ENCODE measurements at regions not wholly inside any gene's neighbourhood (a gene's known extent, or its start where the extent isn't known, plus 50 kb on each side); places are given as distances from the start of the nearest gene placed in this dataset.

GRCh38 chr22:25407859-25408229, 156.6 kb upstream of the GRK3 start:
- no TSS peak for BruUV-seq (replicated peaks)
- Histone ChIP-seq H3K9me2 (replicated peaks; ENCODE audit: low read length) (no peaks in the 10 kb centered on the region), H3K27ac (ENCODE audit: low read length) (no peak overlapping the region), H3K79me2 (ENCODE audit: low read length) (peaks cover 28% of the 10 kb centered on the region), H3K36me3 (ENCODE audit: low read depth, low read length) (no peaks in the 10 kb centered on the region), H3K4me1 (ENCODE audit: insufficient read depth, low read length) (peaks cover 2% of the 10 kb centered on the region), H3K4me3 (ENCODE audit: low read length) (no peak overlapping the region), H3K4me2 (ENCODE audit: low read length) (no peak overlapping the region), H3K9ac (ENCODE audit: low read length) (no peak overlapping the region), H3K9me3 (ENCODE audit: low read length) (no peaks in the 10 kb centered on the region), H4K20me1 (ENCODE audit: low read length) (no peaks in the 10 kb centered on the region), H2AFZ (ENCODE audit: low read length) (no peak overlapping the region), H3K27me3 (ENCODE audit: low read length) (no peaks in the 10 kb centered on the region), H3F3A (ENCODE audit: low read length, unreplicated experiment) (no peaks in the 10 kb centered on the region)
- DNase-seq (no peak), ATAC-seq (no peak)
- ChIA-PET CTCF (no interaction called here), POLR2A (ENCODE audit: unreplicated experiment) (no interaction called here)
- intact Hi-C loops (cut with micrococcal nuclease), result no loop called here
- TF ChIP-seq CTCF (conservative IDR thresholded peaks at IDR 0.05; ENCODE audit: low read depth, low read length) (no peak), EZH2phosphoT487 (IDR thresholded peaks at IDR 0.05; ENCODE audit: borderline replicate concordance, low read length) (no peak), EZH2 (IDR thresholded peaks at IDR 0.05; ENCODE audit: low read length, unreplicated experiment) (no peak)

GRCh38 chr22:25409240-25409639, 155.2 kb upstream of the GRK3 start:
- DNase-seq (no peak), ATAC-seq (no peak)
- H3K9ac ChIP-seq (ENCODE audit: low read length), result no peak overlapping the region
- CTCF ChIA-PET, result no interaction called here
- no peak overlapping the region for H3K4me2 ChIP-seq (ENCODE audit: low read length)
- intact Hi-C loops (cut with micrococcal nuclease), result no loop called here
- POLR2A ChIA-PET (ENCODE audit: unreplicated experiment), result no interaction called here
- H3K27ac ChIP-seq (ENCODE audit: low read length), result no peak overlapping the region
- no peaks in the 10 kb centered on the region for H3K9me3 ChIP-seq (ENCODE audit: low read length)
- H3K9me2 ChIP-seq (replicated peaks; ENCODE audit: low read length), result no peaks in the 10 kb centered on the region
- H3K79me2 ChIP-seq (ENCODE audit: low read length), result peaks cover 14% of the 10 kb centered on the region
- H3K27me3 ChIP-seq (ENCODE audit: low read length), result no peaks in the 10 kb centered on the region
- BruUV-seq (replicated peaks), result no TSS peak
- no peaks in the 10 kb centered on the region for H3F3A ChIP-seq (ENCODE audit: low read length, unreplicated experiment)
- H3K4me1 ChIP-seq (ENCODE audit: insufficient read depth, low read length), result no peaks in the 10 kb centered on the region
- H3K4me3 ChIP-seq (ENCODE audit: low read length), result no peak overlapping the region
- H3K36me3 ChIP-seq (ENCODE audit: low read depth, low read length), result no peaks in the 10 kb centered on the region
- no peak for TF ChIP-seq EZH2 (IDR thresholded peaks at IDR 0.05; ENCODE audit: low read length, unreplicated experiment)
- TF ChIP-seq EZH2phosphoT487 (IDR thresholded peaks at IDR 0.05; ENCODE audit: borderline replicate concordance, low read length), result no peak
- H4K20me1 ChIP-seq (ENCODE audit: low read length), result no peaks in the 10 kb centered on the region
- no peak overlapping the region for H2AFZ ChIP-seq (ENCODE audit: low read length)

GRCh38 chr22:25410849-25411248, 153.6 kb upstream of the GRK3 start:
- intact Hi-C loops (cut with micrococcal nuclease), result no loop called here
- CTCF ChIA-PET, result no interaction called here

More at GRCh38 chr22:25410849-25411248, 153.6 kb upstream of the GRK3 start:
- Histone ChIP-seq H3K4me3 (ENCODE audit: low read length) (no peak overlapping the region), H3K9ac (ENCODE audit: low read length) (no peak overlapping the region), H2AFZ (ENCODE audit: low read length) (no peak overlapping the region), H4K20me1 (ENCODE audit: low read length) (no peaks in the 10 kb centered on the region), H3K4me2 (ENCODE audit: low read length) (no peak overlapping the region), H3F3A (ENCODE audit: low read length, unreplicated experiment) (no peaks in the 10 kb centered on the region), H3K9me2 (replicated peaks; ENCODE audit: low read length) (no peaks in the 10 kb centered on the region), H3K27me3 (ENCODE audit: low read length) (no peaks in the 10 kb centered on the region), H3K79me2 (ENCODE audit: low read length) (peaks cover under 1% of the 10 kb centered on the region), H3K9me3 (ENCODE audit: low read length) (no peaks in the 10 kb centered on the region), H3K27ac (ENCODE audit: low read length) (no peak overlapping the region), H3K4me1 (ENCODE audit: insufficient read depth, low read length) (no peaks in the 10 kb centered on the region), H3K36me3 (ENCODE audit: low read depth, low read length) (no peaks in the 10 kb centered on the region)
- POLR2A ChIA-PET (ENCODE audit: unreplicated experiment), result no interaction called here
- ATAC-seq (no peak), DNase-seq (no peak)
- no peak for TF ChIP-seq CTCF (conservative IDR thresholded peaks at IDR 0.05; ENCODE audit: low read depth, low read length)
- no peak for TF ChIP-seq EZH2phosphoT487 (IDR thresholded peaks at IDR 0.05; ENCODE audit: borderline replicate concordance, low read length)
- TF ChIP-seq EZH2 (IDR thresholded peaks at IDR 0.05; ENCODE audit: low read length, unreplicated experiment), result no peak
- BruUV-seq (replicated peaks), result no TSS peak

Measured in PC-3 (cell line).